ENCODE measurements at regions not wholly inside any gene's neighbourhood (a gene's known extent, or its start where the extent isn't known, plus 50 kb on each side); places are given as distances from the start of the nearest gene placed in this dataset.

DNA sequence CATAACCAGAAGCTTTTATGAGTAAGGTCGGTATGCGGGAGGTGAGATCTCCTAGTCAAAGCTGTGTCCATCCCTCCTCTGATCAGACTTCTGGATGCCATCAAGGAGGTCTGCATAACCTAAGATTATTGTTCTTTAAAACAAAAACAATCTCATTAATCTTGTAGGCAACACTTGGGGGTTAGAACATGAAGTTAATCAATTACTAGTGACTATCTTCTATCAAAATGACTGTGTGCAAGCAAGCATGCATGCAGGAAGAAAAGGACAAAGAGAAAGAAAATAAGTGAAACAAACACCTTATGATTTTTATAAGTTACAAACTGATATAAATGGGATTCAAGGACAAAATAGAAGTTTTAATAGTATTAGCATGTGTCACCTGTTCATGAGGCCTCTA is 2435.9 kb upstream of the PCDH20 start:
- CTCF ChIA-PET, result no interaction called here
- Histone ChIP-seq H4K20me1 (replicated peaks; ENCODE audit: control insufficient read depth, extremely low read depth, insufficient read depth, low read length) (no peaks in the 10 kb centered on the region), H3K4me1 (ENCODE audit: control insufficient read depth, extremely low read depth, insufficient read depth, low read length) (no peaks in the 10 kb centered on the region), H3K79me2 (ENCODE audit: control insufficient read depth, insufficient read depth, low read length) (no peaks in the 10 kb centered on the region), H3K4me3 (replicated peaks in 1 of 3; ENCODE audit: insufficient read depth in 1 of 3, low read depth in 1 of 3, low read length in 3 of 3) (no peak overlapping the region), H3K36me3 (ENCODE audit: control insufficient read depth in 2 of 2, extremely low read depth in 1 of 2, insufficient read depth in 2 of 2, low read length in 2 of 2) (no peaks in the 10 kb centered on the region), H3K4me2 (ENCODE audit: insufficient read depth, low read length) (no peak overlapping the region), H3K27ac (ENCODE audit: insufficient read depth, low read depth, low read length) (no peak overlapping the region), H3K9me3 (replicated peaks; ENCODE audit: control insufficient read depth, insufficient read depth, low read length) (no peaks in the 10 kb centered on the region), H3K27me3 (ENCODE audit: control insufficient read depth in 2 of 2, insufficient read depth in 2 of 2, low read length in 2 of 2) (no peaks in the 10 kb centered on the region), H3K9me1 (replicated peaks; ENCODE audit: control insufficient read depth, extremely low read depth, insufficient read depth, low read length) (no peaks in the 10 kb centered on the region), H2AFZ (ENCODE audit: low read depth, low read length) (no peak overlapping the region), H3K9ac (replicated peaks; ENCODE audit: extremely low read depth, insufficient read depth, low read length) (no peak overlapping the region)
- BruUV-seq (replicated peaks), result no TSS peak
- no peak for TF ChIP-seq FOS (IDR thresholded peaks at IDR 0.05; ENCODE audit: borderline replicate concordance, insufficient read depth, low read length)
- TF ChIP-seq, protein P1, sequence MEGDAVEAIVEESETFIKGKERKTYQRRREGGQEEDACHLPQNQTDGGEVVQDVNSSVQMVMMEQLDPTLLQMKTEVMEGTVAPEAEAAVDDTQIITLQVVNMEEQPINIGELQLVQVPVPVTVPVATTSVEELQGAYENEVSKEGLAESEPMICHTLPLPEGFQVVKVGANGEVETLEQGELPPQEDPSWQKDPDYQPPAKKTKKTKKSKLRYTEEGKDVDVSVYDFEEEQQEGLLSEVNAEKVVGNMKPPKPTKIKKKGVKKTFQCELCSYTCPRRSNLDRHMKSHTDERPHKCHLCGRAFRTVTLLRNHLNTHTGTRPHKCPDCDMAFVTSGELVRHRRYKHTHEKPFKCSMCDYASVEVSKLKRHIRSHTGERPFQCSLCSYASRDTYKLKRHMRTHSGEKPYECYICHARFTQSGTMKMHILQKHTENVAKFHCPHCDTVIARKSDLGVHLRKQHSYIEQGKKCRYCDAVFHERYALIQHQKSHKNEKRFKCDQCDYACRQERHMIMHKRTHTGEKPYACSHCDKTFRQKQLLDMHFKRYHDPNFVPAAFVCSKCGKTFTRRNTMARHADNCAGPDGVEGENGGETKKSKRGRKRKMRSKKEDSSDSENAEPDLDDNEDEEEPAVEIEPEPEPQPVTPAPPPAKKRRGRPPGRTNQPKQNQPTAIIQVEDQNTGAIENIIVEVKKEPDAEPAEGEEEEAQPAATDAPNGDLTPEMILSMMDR (IDR thresholded peaks at IDR 0.05; ENCODE audit: extremely low read depth in 1 of 2, insufficient read depth in 1 of 2, low read depth in 1 of 2, low read length in 2 of 2), result no peak
- no peak for TF ChIP-seq EZH2 (IDR thresholded peaks at IDR 0.05; ENCODE audit: borderline replicate concordance, low read depth, low read length, severe bottlenecking)
- TF ChIP-seq, protein P2, sequence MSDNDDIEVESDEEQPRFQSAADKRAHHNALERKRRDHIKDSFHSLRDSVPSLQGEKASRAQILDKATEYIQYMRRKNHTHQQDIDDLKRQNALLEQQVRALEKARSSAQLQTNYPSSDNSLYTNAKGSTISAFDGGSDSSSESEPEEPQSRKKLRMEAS (IDR thresholded peaks at IDR 0.05; ENCODE audit: insufficient read depth, insufficient read length), result no peak
- TF ChIP-seq JUN (IDR thresholded peaks at IDR 0.05; ENCODE audit: borderline replicate concordance, insufficient read depth, insufficient read length, low read depth), result no peak
- TF ChIP-seq POLR2AphosphoS5 (IDR thresholded peaks at IDR 0.05; ENCODE audit: insufficient read depth, low read depth, low read length), result no peak
- no peak for TF ChIP-seq POLR2A (IDR thresholded peaks at IDR 0.05; ENCODE audit: low read depth, low read length)
- TF ChIP-seq MYC (IDR thresholded peaks at IDR 0.05; ENCODE audit: low read depth, low read length), result no peak
- no peak for TF ChIP-seq GATA2 (IDR thresholded peaks at IDR 0.05; ENCODE audit: insufficient read depth, insufficient read length, low read depth, low read length)
- DNase-seq (ENCODE audit: low read depth, low spot score) (no peak), FAIRE-seq (no peak)
- intact Hi-C loops (cut with micrococcal nuclease), result no loop called here
- POLR2A ChIA-PET, result interaction anchor here (0.5 kb wide), 1 partner anchor 95 kb away, joined by 3 read pairs; no protein-coding TSS in a partner anchor
- dilution Hi-C loops (cut with MboI; ENCODE audit: extremely low pct_ligation_motif_present, low sequenced_read_pairs), result no loop called here

Measured in endothelial cell of umbilical vein (primary cell).